ENCODE measurements at regions not wholly inside any gene's neighbourhood (a gene's known extent, or its start where the extent isn't known, plus 50 kb on each side); places are given as distances from the start of the nearest gene placed in this dataset.

DNA sequence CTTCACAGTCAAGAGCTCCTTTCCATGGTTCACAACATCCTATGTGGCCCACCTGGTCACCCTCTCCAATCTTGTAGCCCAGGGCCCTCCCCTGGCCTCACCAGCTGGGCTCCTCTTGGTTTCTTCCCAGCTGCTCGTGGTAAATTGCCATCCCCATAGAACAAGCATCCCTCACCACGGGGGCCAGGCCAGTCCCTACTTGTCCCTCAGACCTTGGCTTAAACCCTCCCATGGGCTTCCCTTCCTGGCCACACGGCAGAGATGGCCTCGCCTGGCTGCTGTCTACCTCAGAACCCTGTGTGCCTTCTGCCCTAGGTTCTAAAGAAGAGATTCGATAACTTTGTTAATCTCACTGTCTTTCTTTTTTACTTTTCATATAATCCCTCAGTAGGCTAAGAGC is 153.3 kb upstream of the TCERG1L start:
- TF ChIP-seq EZH2phosphoT487 (IDR thresholded peaks at IDR 0.05; ENCODE audit: low read depth, severe bottlenecking, unreplicated experiment), result no peak
- TF ChIP-seq, protein P1, sequence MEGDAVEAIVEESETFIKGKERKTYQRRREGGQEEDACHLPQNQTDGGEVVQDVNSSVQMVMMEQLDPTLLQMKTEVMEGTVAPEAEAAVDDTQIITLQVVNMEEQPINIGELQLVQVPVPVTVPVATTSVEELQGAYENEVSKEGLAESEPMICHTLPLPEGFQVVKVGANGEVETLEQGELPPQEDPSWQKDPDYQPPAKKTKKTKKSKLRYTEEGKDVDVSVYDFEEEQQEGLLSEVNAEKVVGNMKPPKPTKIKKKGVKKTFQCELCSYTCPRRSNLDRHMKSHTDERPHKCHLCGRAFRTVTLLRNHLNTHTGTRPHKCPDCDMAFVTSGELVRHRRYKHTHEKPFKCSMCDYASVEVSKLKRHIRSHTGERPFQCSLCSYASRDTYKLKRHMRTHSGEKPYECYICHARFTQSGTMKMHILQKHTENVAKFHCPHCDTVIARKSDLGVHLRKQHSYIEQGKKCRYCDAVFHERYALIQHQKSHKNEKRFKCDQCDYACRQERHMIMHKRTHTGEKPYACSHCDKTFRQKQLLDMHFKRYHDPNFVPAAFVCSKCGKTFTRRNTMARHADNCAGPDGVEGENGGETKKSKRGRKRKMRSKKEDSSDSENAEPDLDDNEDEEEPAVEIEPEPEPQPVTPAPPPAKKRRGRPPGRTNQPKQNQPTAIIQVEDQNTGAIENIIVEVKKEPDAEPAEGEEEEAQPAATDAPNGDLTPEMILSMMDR (IDR thresholded peaks at IDR 0.05; ENCODE audit: poor library complexity), result no peak
- TF ChIP-seq EZH2 (IDR thresholded peaks at IDR 0.05; ENCODE audit: borderline replicate concordance), result no peak

DNA sequence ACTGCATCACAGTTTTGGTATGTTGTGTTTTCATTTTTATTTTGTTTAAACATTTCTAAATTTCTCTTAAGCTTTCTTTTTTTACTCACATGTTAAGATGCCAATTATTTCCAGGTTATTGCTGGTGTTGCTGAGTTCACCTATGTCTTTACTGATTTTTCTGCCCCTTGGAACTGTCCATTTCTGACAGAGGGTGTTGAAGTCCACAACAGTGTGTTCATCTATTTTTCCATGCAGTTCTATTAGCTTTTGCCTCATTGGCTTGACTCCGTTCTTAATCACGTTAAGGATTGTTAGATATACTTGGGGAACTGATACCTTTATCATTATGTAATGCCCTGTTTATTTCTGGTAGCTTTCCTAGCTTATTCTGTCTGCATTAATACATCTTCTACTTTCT is 158.0 kb upstream of the TCERG1L start:
- H3K9me2 ChIP-seq (replicated peaks; ENCODE audit: insufficient read depth), result no peaks in the 10 kb centered on the region
- H3K27me3 ChIP-seq, result peaks cover 6% of the 10 kb centered on the region
- no peaks in the 10 kb centered on the region for H3K79me2 ChIP-seq
- H3K27ac ChIP-seq, result no peak overlapping the region
- no peak for DNase-seq (ENCODE audit: low spot score)
- H4K20me1 ChIP-seq (ENCODE audit: insufficient read depth, poor library complexity, severe bottlenecking), result no peaks in the 10 kb centered on the region
- no peak overlapping the region for H2AFZ ChIP-seq
- no peak overlapping the region for H3K4me2 ChIP-seq
- H3K36me3 ChIP-seq (replicated peaks; ENCODE audit: insufficient read depth, low read depth), result no peaks in the 10 kb centered on the region
- 80% methylated on average over 2 of the region's 2 CpGs for WGBS (ENCODE audit: low lambda C conversion rate, missing lambda C conversion rate)
- H3K9me3 ChIP-seq (ENCODE audit: low read depth), result no peaks in the 10 kb centered on the region
- no peaks in the 10 kb centered on the region for H3K4me1 ChIP-seq (ENCODE audit: insufficient read depth)
- TF ChIP-seq EZH2phosphoT487 (IDR thresholded peaks at IDR 0.05; ENCODE audit: low read depth, severe bottlenecking, unreplicated experiment) (no peak), EZH2 (IDR thresholded peaks at IDR 0.05; ENCODE audit: borderline replicate concordance) (no peak)
- TF ChIP-seq, protein P1 (IDR thresholded peaks at IDR 0.05; ENCODE audit: poor library complexity), result no peak
- no peak overlapping the region for H3K4me3 ChIP-seq

More for the DNA sequence above, 153.3 kb upstream of the TCERG1L start:
- no peaks in the 10 kb centered on the region for H3K4me1 ChIP-seq (ENCODE audit: insufficient read depth)
- H3K4me3 ChIP-seq, result no peak overlapping the region
- H3K36me3 ChIP-seq (replicated peaks; ENCODE audit: insufficient read depth, low read depth), result no peaks in the 10 kb centered on the region
- no peak overlapping the region for H3K27ac ChIP-seq
- WGBS (ENCODE audit: low lambda C conversion rate, missing lambda C conversion rate), result 66% methylated on average over 5 of the region's 5 CpGs
- H4K20me1 ChIP-seq (ENCODE audit: insufficient read depth, poor library complexity, severe bottlenecking), result no peaks in the 10 kb centered on the region
- H3K27me3 ChIP-seq, result peaks cover 37% of the 10 kb centered on the region
- no peaks in the 10 kb centered on the region for H3K9me3 ChIP-seq (ENCODE audit: low read depth)
- H2AFZ ChIP-seq, result no peak overlapping the region
- no peaks in the 10 kb centered on the region for H3K79me2 ChIP-seq
- no peak for DNase-seq (ENCODE audit: low spot score)
- H3K9me2 ChIP-seq (replicated peaks; ENCODE audit: insufficient read depth), result no peaks in the 10 kb centered on the region
- H3K4me2 ChIP-seq, result no peak overlapping the region

DNA sequence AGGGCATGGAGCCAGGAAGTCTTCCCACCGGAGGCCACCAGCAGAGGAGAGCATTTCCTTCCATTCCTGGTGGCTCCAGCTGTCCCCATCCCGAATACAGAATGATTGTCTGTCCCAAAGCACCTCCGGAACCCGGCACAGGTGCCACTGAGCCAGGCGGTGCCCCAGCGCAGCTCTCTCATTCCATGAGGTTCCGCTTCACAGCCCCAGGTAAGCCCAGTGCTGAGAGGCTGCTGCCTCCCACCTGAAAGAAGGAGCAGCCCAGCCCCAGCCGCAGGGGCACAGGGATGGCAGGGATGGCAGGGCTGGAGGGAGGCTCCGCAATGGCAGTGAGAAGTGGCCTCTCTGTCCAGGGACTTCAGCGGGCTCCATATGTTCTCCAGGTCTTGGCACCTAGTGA is 162.1 kb upstream of the TCERG1L start:
- no peak for DNase-seq (ENCODE audit: low spot score)
- Histone ChIP-seq H2AFZ (no peak overlapping the region), H3K27ac (no peak overlapping the region), H3K79me2 (no peaks in the 10 kb centered on the region), H3K4me2 (no peak overlapping the region), H3K4me3 (no peak overlapping the region), H3K27me3 (no peaks in the 10 kb centered on the region), H3K4me1 (ENCODE audit: insufficient read depth) (no peaks in the 10 kb centered on the region), H3K9me3 (ENCODE audit: low read depth) (no peaks in the 10 kb centered on the region), H3K9me2 (replicated peaks; ENCODE audit: insufficient read depth) (no peaks in the 10 kb centered on the region), H3K36me3 (replicated peaks; ENCODE audit: insufficient read depth, low read depth) (no peaks in the 10 kb centered on the region), H4K20me1 (ENCODE audit: insufficient read depth, poor library complexity, severe bottlenecking) (no peaks in the 10 kb centered on the region)
- TF ChIP-seq EZH2 (IDR thresholded peaks at IDR 0.05; ENCODE audit: borderline replicate concordance) (no peak), EZH2phosphoT487 (IDR thresholded peaks at IDR 0.05; ENCODE audit: low read depth, severe bottlenecking, unreplicated experiment) (no peak)
- TF ChIP-seq, protein P1 (IDR thresholded peaks at IDR 0.05; ENCODE audit: poor library complexity), result no peak
- WGBS (ENCODE audit: low lambda C conversion rate, missing lambda C conversion rate), result 95% methylated on average over 9 of the region's 10 CpGs

DNA sequence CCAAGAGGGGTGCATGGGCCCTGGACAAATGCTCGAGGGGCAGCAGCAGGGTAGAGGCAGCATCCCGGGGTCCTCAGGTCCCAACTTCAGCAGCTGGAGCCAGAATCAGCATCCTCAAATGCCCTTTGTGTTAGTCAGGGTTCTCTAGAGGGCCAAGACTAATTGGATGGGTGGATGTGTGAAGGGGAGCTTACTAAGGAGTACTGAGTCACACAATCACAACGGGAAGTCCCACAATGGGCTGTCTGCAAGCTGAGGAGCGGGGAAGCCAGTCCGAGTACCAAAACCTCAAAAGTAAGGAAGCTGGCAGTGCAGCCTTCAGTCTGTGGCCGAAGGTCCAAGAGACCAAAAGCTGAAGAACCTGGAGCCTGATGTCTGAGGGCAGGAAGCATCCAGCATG is 162.9 kb upstream of the TCERG1L start:
- H3K9me3 ChIP-seq (ENCODE audit: low read depth), result no peaks in the 10 kb centered on the region
- H4K20me1 ChIP-seq (ENCODE audit: insufficient read depth, poor library complexity, severe bottlenecking), result no peaks in the 10 kb centered on the region
- TF ChIP-seq EZH2phosphoT487 (IDR thresholded peaks at IDR 0.05; ENCODE audit: low read depth, severe bottlenecking, unreplicated experiment), result no peak
- TF ChIP-seq, protein P1 (IDR thresholded peaks at IDR 0.05; ENCODE audit: poor library complexity), result no peak
- TF ChIP-seq EZH2 (IDR thresholded peaks at IDR 0.05; ENCODE audit: borderline replicate concordance), result no peak
- H3K79me2 ChIP-seq, result no peaks in the 10 kb centered on the region
- no peak for DNase-seq (ENCODE audit: low spot score)
- H3K4me1 ChIP-seq (ENCODE audit: insufficient read depth), result no peaks in the 10 kb centered on the region
- no peak overlapping the region for H2AFZ ChIP-seq
- no peaks in the 10 kb centered on the region for H3K36me3 ChIP-seq (replicated peaks; ENCODE audit: insufficient read depth, low read depth)
- no peaks in the 10 kb centered on the region for H3K27me3 ChIP-seq
- no peak overlapping the region for H3K4me3 ChIP-seq
- H3K27ac ChIP-seq, result no peak overlapping the region
- H3K4me2 ChIP-seq, result no peak overlapping the region
- no peaks in the 10 kb centered on the region for H3K9me2 ChIP-seq (replicated peaks; ENCODE audit: insufficient read depth)
- 80% methylated on average over 6 of the region's 6 CpGs for WGBS (ENCODE audit: low lambda C conversion rate, missing lambda C conversion rate)
